ENCODE measurements at regions not wholly inside any gene's neighbourhood (a gene's known extent, or its start where the extent isn't known, plus 50 kb on each side); places are given as distances from the start of the nearest gene placed in this dataset.

DNA sequence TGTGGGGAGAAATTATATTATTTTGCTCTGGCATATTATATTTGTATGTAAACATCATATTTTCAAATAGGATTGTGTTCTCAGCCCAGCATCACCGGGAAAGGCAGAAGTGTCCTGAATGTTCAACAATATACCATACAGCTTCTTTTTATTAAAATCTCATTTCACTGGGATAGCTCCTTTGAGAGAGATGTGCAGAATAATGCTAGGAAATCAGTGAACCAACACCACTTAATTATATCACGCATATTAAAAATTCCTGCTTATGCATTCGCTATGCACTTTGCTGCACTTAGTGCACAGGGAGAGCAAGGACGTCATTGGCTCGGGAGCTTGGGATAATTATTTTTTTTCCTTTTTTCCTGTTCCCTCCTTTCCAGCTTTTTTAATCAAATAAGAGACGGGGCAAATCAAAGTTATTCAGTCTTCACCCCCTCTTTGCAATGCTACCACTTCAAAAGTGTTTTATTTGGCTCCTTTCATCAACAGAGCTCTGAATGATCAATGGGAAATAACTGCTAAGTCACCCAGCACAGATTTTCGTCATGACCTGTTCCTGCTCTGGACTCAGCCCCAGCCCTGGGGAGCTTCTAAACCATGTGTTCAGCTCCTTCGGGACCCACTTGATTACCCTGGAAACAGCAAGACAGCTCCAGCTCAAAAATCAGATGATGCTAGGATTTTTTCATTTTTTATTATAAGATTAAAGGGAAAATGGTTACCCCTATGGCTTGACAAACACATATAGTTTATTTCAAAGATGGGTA, 165.5 kb upstream of the DUSP10 start:
- DNase-seq: no peak
- no peaks in the 10 kb centered on the region for H3K9me2 ChIP-seq (ENCODE audit: insufficient read depth)
- H3K4me2 ChIP-seq (ENCODE audit: unreplicated experiment): no peak overlapping the region
- no peak overlapping the region for H3K27ac ChIP-seq
- no peaks in the 10 kb centered on the region for H3K9me3 ChIP-seq (ENCODE audit: low read depth)
- H3F3A ChIP-seq (ENCODE audit: insufficient read depth): no peaks in the 10 kb centered on the region
- in situ Hi-C loops (cut with MboI): no loop called here
- H3K4me1 ChIP-seq (ENCODE audit: insufficient read depth): no peaks in the 10 kb centered on the region
- TF ChIP-seq EZH2phosphoT487 (IDR thresholded peaks at IDR 0.05; ENCODE audit: insufficient read depth, low read depth): no peak
- TF ChIP-seq EZH2 (IDR thresholded peaks at IDR 0.05; ENCODE audit: insufficient read depth, poor library complexity, severe bottlenecking): no peak
- H3K36me3 ChIP-seq (ENCODE audit: low read depth): no peaks in the 10 kb centered on the region
- H4K20me1 ChIP-seq (ENCODE audit: insufficient read depth): no peaks in the 10 kb centered on the region
- H3K9ac ChIP-seq: no peak overlapping the region
- H2AFZ ChIP-seq: no peak overlapping the region
- H3K79me2 ChIP-seq (ENCODE audit: insufficient read depth): no peaks in the 10 kb centered on the region
- H3K4me3 ChIP-seq: no peak overlapping the region
- WGBS, 2 experiments (ENCODE audit: low coverage in 1 of 2, low lambda C conversion rate in 2 of 2, missing lambda C conversion rate in 2 of 2): 75% methylated on average over 8 of the region's 8 CpGs
- no peaks in the 10 kb centered on the region for H3K27me3 ChIP-seq (replicated peaks; ENCODE audit: insufficient read depth)

DNA sequence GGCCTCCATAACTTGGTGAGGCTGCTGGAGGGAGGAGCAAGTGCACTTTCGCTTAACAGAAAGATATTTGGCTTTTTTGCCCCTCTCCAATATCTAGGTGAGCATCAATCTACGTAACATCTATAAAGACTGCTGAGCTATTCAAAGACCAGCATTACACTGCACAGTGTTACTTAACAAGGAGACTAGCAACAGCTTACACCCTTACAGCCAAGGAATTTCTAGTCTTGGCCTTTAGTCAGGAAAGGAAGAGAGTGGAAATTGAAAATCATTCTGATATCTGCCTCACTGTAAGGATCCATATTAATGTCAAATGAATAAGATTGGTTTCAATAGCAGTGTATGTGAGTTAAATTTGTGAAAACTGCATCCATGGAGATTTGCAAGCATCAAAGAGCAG, 163.9 kb upstream of the DUSP10 start:
- H3K4me2 ChIP-seq (ENCODE audit: unreplicated experiment): no peak overlapping the region
- no peaks in the 10 kb centered on the region for H3K36me3 ChIP-seq (ENCODE audit: low read depth)
- H3K27me3 ChIP-seq (replicated peaks; ENCODE audit: insufficient read depth): no peaks in the 10 kb centered on the region
- H3F3A ChIP-seq (ENCODE audit: insufficient read depth): no peaks in the 10 kb centered on the region
- H3K79me2 ChIP-seq (ENCODE audit: insufficient read depth): no peaks in the 10 kb centered on the region
- H3K9me3 ChIP-seq (ENCODE audit: low read depth): no peaks in the 10 kb centered on the region
- H3K9me2 ChIP-seq (ENCODE audit: insufficient read depth): no peaks in the 10 kb centered on the region
- no peak overlapping the region for H2AFZ ChIP-seq
- WGBS, 2 experiments (ENCODE audit: low coverage in 1 of 2, low lambda C conversion rate in 2 of 2, missing lambda C conversion rate in 2 of 2): 65% methylated on average over 2 of the region's 2 CpGs
- no peak overlapping the region for H3K27ac ChIP-seq
- no peaks in the 10 kb centered on the region for H4K20me1 ChIP-seq (ENCODE audit: insufficient read depth)
- TF ChIP-seq EZH2 (IDR thresholded peaks at IDR 0.05; ENCODE audit: insufficient read depth, poor library complexity, severe bottlenecking): no peak
- in situ Hi-C loops (cut with MboI): no loop called here
- no peak overlapping the region for H3K4me3 ChIP-seq
- H3K9ac ChIP-seq: no peak overlapping the region
- H3K4me1 ChIP-seq (ENCODE audit: insufficient read depth): no peaks in the 10 kb centered on the region
- no peak for DNase-seq

DNA sequence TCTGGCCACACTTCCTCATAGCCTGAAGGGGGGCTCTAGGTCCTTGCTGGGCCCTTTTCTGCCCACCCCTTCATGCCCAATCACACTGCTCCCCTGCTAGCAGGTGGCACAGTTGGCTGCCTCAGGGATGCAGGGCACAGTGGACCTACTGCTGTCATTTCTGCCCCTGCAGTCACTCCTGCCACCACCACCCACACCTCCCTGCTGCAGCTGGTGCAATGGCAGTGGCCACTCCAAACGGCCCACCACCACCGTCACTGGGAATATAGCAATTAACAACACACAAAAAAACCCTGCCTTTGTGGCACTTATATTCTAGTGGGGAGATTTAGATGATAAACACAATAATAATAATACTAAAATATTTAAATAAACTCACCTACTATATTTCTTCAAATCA, 162.4 kb upstream of the DUSP10 start:
- H3K4me1 ChIP-seq (ENCODE audit: insufficient read depth): no peaks in the 10 kb centered on the region
- no peak overlapping the region for H3K4me3 ChIP-seq
- H2AFZ ChIP-seq: no peak overlapping the region
- H3K36me3 ChIP-seq (ENCODE audit: low read depth): no peaks in the 10 kb centered on the region
- DNase-seq: no peak
- no peaks in the 10 kb centered on the region for H3K27me3 ChIP-seq (replicated peaks; ENCODE audit: insufficient read depth)
- no peaks in the 10 kb centered on the region for H4K20me1 ChIP-seq (ENCODE audit: insufficient read depth)
- WGBS, 2 experiments (ENCODE audit: low coverage in 1 of 2, low lambda C conversion rate in 2 of 2, missing lambda C conversion rate in 2 of 2): 82 to 85% methylated on average over 2 of the region's 2 CpGs
- no peaks in the 10 kb centered on the region for H3F3A ChIP-seq (ENCODE audit: insufficient read depth)
- in situ Hi-C loops (cut with MboI): no loop called here
- H3K27ac ChIP-seq: no peak overlapping the region
- H3K9ac ChIP-seq: no peak overlapping the region
- no peaks in the 10 kb centered on the region for H3K9me2 ChIP-seq (ENCODE audit: insufficient read depth)
- H3K9me3 ChIP-seq (ENCODE audit: low read depth): no peaks in the 10 kb centered on the region
- TF ChIP-seq EZH2phosphoT487 (IDR thresholded peaks at IDR 0.05; ENCODE audit: insufficient read depth, low read depth) (no peak), EZH2 (IDR thresholded peaks at IDR 0.05; ENCODE audit: insufficient read depth, poor library complexity, severe bottlenecking) (no peak)
- H3K79me2 ChIP-seq (ENCODE audit: insufficient read depth): no peaks in the 10 kb centered on the region
- no peak overlapping the region for H3K4me2 ChIP-seq (ENCODE audit: unreplicated experiment)

DNA sequence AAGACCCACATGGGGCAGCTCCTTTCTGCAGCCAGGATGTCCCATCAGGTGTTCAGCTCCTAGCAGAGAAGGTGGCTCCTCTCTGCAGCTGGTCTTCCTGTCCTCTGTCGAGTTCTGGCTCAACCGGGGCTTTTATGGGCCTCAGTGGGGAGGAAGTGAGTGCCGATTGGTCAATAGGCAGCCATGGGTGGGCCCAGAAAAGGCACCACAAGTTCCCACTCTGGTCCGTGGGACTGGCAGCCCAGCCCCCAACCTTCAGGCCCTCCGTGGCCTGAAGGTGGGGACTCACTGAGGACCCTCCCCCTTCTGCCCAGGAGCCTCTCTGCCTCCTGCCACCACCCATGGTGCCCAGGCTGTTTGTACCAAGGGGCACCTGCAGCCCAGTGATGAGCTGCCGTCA, 161.7 kb upstream of the DUSP10 start:
- 82 to 83% methylated on average over 5 to 6 of the region's 6 CpGs for WGBS, 2 experiments (ENCODE audit: low coverage in 1 of 2, low lambda C conversion rate in 2 of 2, missing lambda C conversion rate in 2 of 2)
- Histone ChIP-seq H3K27me3 (replicated peaks; ENCODE audit: insufficient read depth) (no peaks in the 10 kb centered on the region), H3K9ac (no peak overlapping the region), H3K9me3 (ENCODE audit: low read depth) (no peaks in the 10 kb centered on the region), H2AFZ (no peak overlapping the region), H4K20me1 (ENCODE audit: insufficient read depth) (no peaks in the 10 kb centered on the region), H3K36me3 (ENCODE audit: low read depth) (no peaks in the 10 kb centered on the region), H3F3A (ENCODE audit: insufficient read depth) (no peaks in the 10 kb centered on the region), H3K9me2 (ENCODE audit: insufficient read depth) (no peaks in the 10 kb centered on the region), H3K4me3 (no peak overlapping the region), H3K79me2 (ENCODE audit: insufficient read depth) (no peaks in the 10 kb centered on the region), H3K4me2 (ENCODE audit: unreplicated experiment) (no peak overlapping the region), H3K4me1 (ENCODE audit: insufficient read depth) (no peaks in the 10 kb centered on the region), H3K27ac (no peak overlapping the region)
- no peak for TF ChIP-seq EZH2 (IDR thresholded peaks at IDR 0.05; ENCODE audit: insufficient read depth, poor library complexity, severe bottlenecking)
- no peak for TF ChIP-seq EZH2phosphoT487 (IDR thresholded peaks at IDR 0.05; ENCODE audit: insufficient read depth, low read depth)
- in situ Hi-C loops (cut with MboI): no loop called here
- DNase-seq: no peak

DNA sequence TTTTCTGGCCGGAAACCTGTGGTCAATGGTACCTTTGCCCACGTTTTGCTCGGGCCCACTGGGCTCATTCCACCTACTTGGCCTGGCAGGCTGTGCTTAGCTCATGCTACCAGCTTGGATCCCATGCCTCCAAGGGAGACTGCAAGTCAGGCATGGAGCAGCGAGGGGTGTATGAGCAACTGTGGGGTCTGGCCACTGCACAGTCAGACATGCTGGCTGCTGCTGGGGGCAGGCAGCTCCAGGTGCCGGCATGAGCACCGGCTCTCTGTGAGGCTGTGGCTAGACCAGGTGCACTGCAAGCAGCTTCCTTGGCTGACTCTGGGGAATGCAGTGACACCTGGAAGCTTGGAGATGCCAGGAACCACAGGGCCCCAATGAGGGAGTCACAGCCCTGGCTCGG, 161.1 kb upstream of the DUSP10 start:
- Histone ChIP-seq H2AFZ (no peak overlapping the region), H3F3A (ENCODE audit: insufficient read depth) (no peaks in the 10 kb centered on the region), H3K4me2 (ENCODE audit: unreplicated experiment) (no peak overlapping the region), H4K20me1 (ENCODE audit: insufficient read depth) (no peaks in the 10 kb centered on the region), H3K27ac (no peak overlapping the region), H3K9ac (no peak overlapping the region), H3K9me3 (ENCODE audit: low read depth) (no peaks in the 10 kb centered on the region), H3K27me3 (replicated peaks; ENCODE audit: insufficient read depth) (no peaks in the 10 kb centered on the region), H3K79me2 (ENCODE audit: insufficient read depth) (no peaks in the 10 kb centered on the region), H3K4me3 (no peak overlapping the region), H3K36me3 (ENCODE audit: low read depth) (no peaks in the 10 kb centered on the region), H3K9me2 (ENCODE audit: insufficient read depth) (no peaks in the 10 kb centered on the region), H3K4me1 (ENCODE audit: insufficient read depth) (no peaks in the 10 kb centered on the region)
- WGBS, 2 experiments (ENCODE audit: low coverage in 1 of 2, low lambda C conversion rate in 2 of 2, missing lambda C conversion rate in 2 of 2): 79 to 86% methylated on average over 7 of the region's 7 CpGs
- TF ChIP-seq EZH2 (IDR thresholded peaks at IDR 0.05; ENCODE audit: insufficient read depth, poor library complexity, severe bottlenecking): no peak
- DNase-seq: no peak
- in situ Hi-C loops (cut with MboI): no loop called here

Data from GM23248 (cell line).